ENCODE measurements at regions not wholly inside any gene's neighbourhood (a gene's known extent, or its start where the extent isn't known, plus 50 kb on each side); places are given as distances from the start of the nearest gene placed in this dataset.

- TF ChIP-seq, protein P1, sequence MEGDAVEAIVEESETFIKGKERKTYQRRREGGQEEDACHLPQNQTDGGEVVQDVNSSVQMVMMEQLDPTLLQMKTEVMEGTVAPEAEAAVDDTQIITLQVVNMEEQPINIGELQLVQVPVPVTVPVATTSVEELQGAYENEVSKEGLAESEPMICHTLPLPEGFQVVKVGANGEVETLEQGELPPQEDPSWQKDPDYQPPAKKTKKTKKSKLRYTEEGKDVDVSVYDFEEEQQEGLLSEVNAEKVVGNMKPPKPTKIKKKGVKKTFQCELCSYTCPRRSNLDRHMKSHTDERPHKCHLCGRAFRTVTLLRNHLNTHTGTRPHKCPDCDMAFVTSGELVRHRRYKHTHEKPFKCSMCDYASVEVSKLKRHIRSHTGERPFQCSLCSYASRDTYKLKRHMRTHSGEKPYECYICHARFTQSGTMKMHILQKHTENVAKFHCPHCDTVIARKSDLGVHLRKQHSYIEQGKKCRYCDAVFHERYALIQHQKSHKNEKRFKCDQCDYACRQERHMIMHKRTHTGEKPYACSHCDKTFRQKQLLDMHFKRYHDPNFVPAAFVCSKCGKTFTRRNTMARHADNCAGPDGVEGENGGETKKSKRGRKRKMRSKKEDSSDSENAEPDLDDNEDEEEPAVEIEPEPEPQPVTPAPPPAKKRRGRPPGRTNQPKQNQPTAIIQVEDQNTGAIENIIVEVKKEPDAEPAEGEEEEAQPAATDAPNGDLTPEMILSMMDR (IDR thresholded peaks at IDR 0.05; ENCODE audit: borderline replicate concordance, extremely low read depth, low read length, poor library complexity, severe bottlenecking) = no peak
- TF ChIP-seq EZH2 (IDR thresholded peaks at IDR 0.05; ENCODE audit: borderline replicate concordance, low read depth, low read length, severe bottlenecking) = no peak
Measured at GRCh38 chr1:198024336-198024735, 107.2 kb downstream of the LHX9 start.

All from DND-41 (cell line).